K562 (cell line): ENCODE measurements at regions not wholly inside any gene's neighbourhood (a gene's known extent, or its start where the extent isn't known, plus 50 kb on each side); places are given as distances from the start of the nearest gene placed in this dataset.

Experiments used
- ATAC-seq: fragments of 200-7000 bp; cut with Tn5 transposase; 3 replicates; pipeline ENCODE4 v1.9.1; 2020; ENCODE audit warnings: moderate library complexity
- BruUV-seq: library from RNA; stranded (reverse); fragments of 400-500 nt; replicated peaks from 2 replicates; lab custom pipeline; 2021; lab: Mats Ljungman, UMichigan
- CTCF ChIA-PET: fragments of 300-600 bp; formaldehyde crosslinking; extraction: SDS; loops from one replicate; lab custom pipeline; 2021; ENCODE audit warnings: low intra/inter-chr PET ratio; lab: Yijun Ruan, JAX
- POLR2A ChIA-PET: fragments of 300-600, 350-650 bp; sonication (Branson Sonifier 250); formaldehyde crosslinking; extraction: SDS; loops from one replicate; lab custom pipeline; 2021; ENCODE audit warnings: antibody characterized with exemption, inconsistent platforms; lab: Yijun Ruan, JAX
- DNase-seq, 4 experiments: peaks; one replicate each; pipeline versions ENCODE4 v3.0.0 to v3.0.0-alpha.2; 2011 to 2018; ENCODE audit warnings: low spot score in 3 of 4, mixed read lengths in 3 of 4; ENCODE audit errors: extremely low read depth in 1 of 4
- FAIRE-seq: peaks from 2 replicates; lab custom pipeline; 2011; peaks lifted over from hg19 to GRCh38; lab: Jason Lieb, UNC
- H2AFZ ChIP-seq: 2 replicates; pipeline ENCODE4 v1.6.0; 2011; ENCODE audit warnings: low read depth, low read length, control low read depth, inconsistent platforms
- H3K27ac ChIP-seq: fragments of 200-600 bp; 3 replicates; pipeline ENCODE4 v1.8.0; 2011; ENCODE audit warnings: low read depth, mild to moderate bottlenecking, control low read depth, inconsistent platforms, low read length, moderate library complexity, mixed read lengths; ENCODE audit errors: extremely low read depth
- H3K27me3 ChIP-seq, 2 experiments: fragments of 300-600 bp in 1 of 2; 2 replicates in 1 of 2; 3 replicates in 1 of 2; pipeline versions ENCODE4 v1.6.0 to v1.8.0; 2011; ENCODE audit warnings: inconsistent platforms in 2 of 2, low read length in 2 of 2, mild to moderate bottlenecking in 1 of 2, mixed read lengths in 1 of 2, moderate library complexity in 1 of 2; ENCODE audit not compliant: control insufficient read depth in 2 of 2, insufficient read depth in 2 of 2
- H3K36me3 ChIP-seq: fragments of 300-600 bp; 3 replicates; pipeline ENCODE4 v1.8.0; 2011; ENCODE audit warnings: mild to moderate bottlenecking, low read length, inconsistent platforms; ENCODE audit not compliant: control insufficient read depth, insufficient read depth
- H3K4me1 ChIP-seq, 2 experiments: fragments of 200-600 bp in 1 of 2; replicated peaks in 1 of 2; 2 replicates in 1 of 2; 3 replicates in 1 of 2; pipeline versions ENCODE4 v1.5.1 to v1.8.0; 2011; ENCODE audit warnings: inconsistent platforms in 2 of 2, low read length in 2 of 2, mild to moderate bottlenecking in 1 of 2, mixed read lengths in 1 of 2, moderate library complexity in 1 of 2; ENCODE audit not compliant: control insufficient read depth in 2 of 2, insufficient read depth in 2 of 2
- H3K4me2 ChIP-seq: 2 replicates; pipeline ENCODE4 v1.6.1; 2011; ENCODE audit warnings: low read length, control low read depth, inconsistent platforms, mixed read lengths; ENCODE audit not compliant: insufficient read depth
- H3K4me3 ChIP-seq: fragments of 200-600 bp; sonication (generic), shearing (Covaris generic); 2 replicates; pipeline ENCODE4 v1.5.1; 2016; ENCODE audit warnings: control low read depth, inconsistent platforms
- H3K79me2 ChIP-seq: fragments of 200-600 bp; 3 replicates; pipeline ENCODE4 v1.8.0; 2011; ENCODE audit warnings: low read length, inconsistent platforms; ENCODE audit not compliant: control insufficient read depth, insufficient read depth
- H3K9ac ChIP-seq, 2 experiments: 2 replicates each; pipeline versions ENCODE4 v1.6.0 to v1.6.1; 2011; ENCODE audit warnings: low read depth in 2 of 2, low read length in 2 of 2, control low read depth in 1 of 2, inconsistent platforms in 1 of 2, mild to moderate bottlenecking in 1 of 2, mixed read lengths in 1 of 2; ENCODE audit not compliant: insufficient read depth in 1 of 2
- H3K9me1 ChIP-seq: one replicate; pipeline ENCODE4 v1.6.0; 2011; ENCODE audit warnings: inconsistent platforms, mild to moderate bottlenecking, low read length, moderate library complexity; ENCODE audit not compliant: control insufficient read depth, insufficient read depth
- H3K9me3 ChIP-seq: replicated peaks from 2 replicates; pipeline ENCODE4 v1.5.1; 2011; ENCODE audit warnings: low read depth, low read length, inconsistent platforms; ENCODE audit not compliant: control insufficient read depth, insufficient read depth
- H4K20me1 ChIP-seq: replicated peaks from 2 replicates; pipeline ENCODE4 v1.6.1; 2011; ENCODE audit warnings: low read length, inconsistent platforms, mixed read lengths; ENCODE audit not compliant: control insufficient read depth, insufficient read depth
- ARID1B ChIP-seq: fragments of 450-650 bp; IDR thresholded peaks from 2 replicates; pipeline ENCODE4 v1.6.1; 2016; ENCODE audit warnings: antibody characterized with exemption, mild to moderate bottlenecking, inconsistent platforms
- CBFA2T2 ChIP-seq: fragments of 450-650 bp; conservative IDR thresholded peaks from 2 replicates; pipeline ENCODE4 v1.6.1; 2017; ENCODE audit warnings: mild to moderate bottlenecking
- CBFA2T3 ChIP-seq: fragments of 450-650 bp; IDR thresholded peaks from 2 replicates; pipeline ENCODE4 v1.6.1; 2017
- KLF1 ChIP-seq: fragments of 450-650 bp; IDR thresholded peaks from 2 replicates; pipeline ENCODE4 v1.6.1; 2016; ENCODE audit warnings: missing genetic modification characterization, missing compliant biosample characterization
- POLR2H ChIP-seq: IDR thresholded peaks from 2 replicates; pipeline ENCODE4 v1.6.1; 2016; ENCODE audit warnings: missing genetic modification characterization, low read depth, mild to moderate bottlenecking, control low read depth, missing compliant biosample characterization, moderate library complexity
- SMAD4 ChIP-seq: fragments of 250-450 bp; sonication (Bioruptor Pico); conservative IDR thresholded peaks from 2 replicates; pipeline ENCODE4 v1.8.0; 2021; ENCODE audit warnings: inconsistent platforms, mild to moderate bottlenecking, moderate library complexity
- TAL1 ChIP-seq: fragments of 450-650 bp; IDR thresholded peaks from 2 replicates; pipeline ENCODE4 v1.6.1; 2016; ENCODE audit warnings: mild to moderate bottlenecking
- TEAD4 ChIP-seq, 2 experiments: sonication (generic) in 1 of 2; formaldehyde crosslinking in 1 of 2; IDR thresholded peaks; 2 replicates each; pipeline versions ENCODE4 v1.6.1 to v1.8.0; 2012 to 2022; ENCODE audit warnings: borderline replicate concordance in 1 of 2, inconsistent platforms in 1 of 2, low read length in 1 of 2, mild to moderate bottlenecking in 1 of 2, missing genetic modification reagents in 1 of 2
- THRB ChIP-seq: fragments of 450-650 bp; formaldehyde crosslinking; conservative IDR thresholded peaks from 2 replicates; pipeline ENCODE4 v1.4.0; 2022; ENCODE audit warnings: mild to moderate bottlenecking, missing genetic modification characterization
- WGBS: fragments of 100-300 bp; shearing (Covaris generic); methylation state at CpG from one replicate; pipeline ENCODE4 v1.1.6; 2016; ENCODE audit warnings: low coverage, mixed read lengths; ENCODE audit not compliant: insufficient coverage; ENCODE audit errors: missing lambda C conversion rate; 5-methylcytosine and 5-hydroxymethylcytosine counted together
- in situ Hi-C: fragments of 300-500 bp; cut with MboI; formaldehyde crosslinking; loops from 4 replicates; pipeline ENCODE4 v1.15.0; 2018; ENCODE audit warnings: inconsistent platforms, mixed read lengths
- intact Hi-C: fragments of 100-400 bp; cut with micrococcal nuclease; formaldehyde crosslinking; loops from 2 replicates; pipeline ENCODE4 v1.14.2; 2022
- TF ChIP-seq, protein P1 (sequence below): fragments of 250-450 bp; sonication (Bioruptor Pico); IDR thresholded peaks from 2 replicates; pipeline ENCODE4 v1.5.0; 2020; ENCODE audit warnings: mild to moderate bottlenecking, borderline replicate concordance

DNA sequence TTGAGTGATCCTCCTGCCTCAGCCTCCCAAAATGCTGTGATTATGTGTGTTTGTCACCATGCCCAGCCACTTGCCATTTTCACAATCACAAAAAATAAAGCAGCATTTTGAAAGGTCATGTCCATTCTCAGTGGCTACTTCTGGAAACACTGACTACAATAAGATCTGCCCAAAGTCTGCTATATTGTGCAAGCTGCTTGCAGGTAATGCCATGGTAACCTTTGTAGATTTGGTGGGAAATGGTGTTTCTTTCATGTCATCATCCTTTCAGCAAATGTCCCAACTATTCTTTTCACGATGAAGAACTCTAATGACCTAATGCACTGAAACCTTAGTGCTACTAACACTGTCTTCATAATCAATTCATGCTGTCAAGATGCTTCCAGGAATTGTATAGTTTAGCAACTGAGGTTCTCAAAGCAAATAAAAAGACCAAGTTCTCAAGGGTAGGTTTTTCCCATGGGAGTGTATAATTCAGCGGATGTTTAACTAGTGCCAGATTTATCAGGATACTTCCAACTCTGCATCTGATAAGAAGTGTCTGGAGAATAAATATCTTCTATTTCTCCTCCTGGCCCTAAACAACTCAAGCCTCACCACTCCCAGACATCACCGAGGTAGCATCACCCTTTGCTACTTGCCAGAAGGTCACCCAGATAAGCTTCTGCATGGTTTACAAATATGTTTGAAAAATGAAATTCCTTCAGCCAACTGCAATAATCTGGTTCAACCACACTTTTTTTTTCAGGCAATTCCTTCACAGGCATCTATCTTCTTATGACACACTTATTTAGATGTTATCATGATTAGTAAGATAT is 132.0 kb upstream of the ZC3H11B start:
- no peak overlapping the region for H3K4me2 ChIP-seq
- WGBS, result 0% methylated on average over 3 of the region's 3 CpGs
- BruUV-seq, result no TSS peak
- peak; percentile 64 for TF ChIP-seq CBFA2T3
- TF ChIP-seq ARID1B, result peak; percentile 37; the same call in 1 of the 2 replicates
- peak; percentile 64 for TF ChIP-seq TEAD4 (IDR thresholded peaks at IDR 0.05; ENCODE audit: low read length)
- no peak for TF ChIP-seq TEAD4 (CRISPR knock-in tag; IDR thresholded peaks at IDR 0.05; ENCODE audit: borderline replicate concordance)
- TF ChIP-seq SMAD4, result peak; percentile 25; the same call in 1 of the 2 replicates
- no peak for TF ChIP-seq POLR2H (tag)
- TF ChIP-seq, protein P1, sequence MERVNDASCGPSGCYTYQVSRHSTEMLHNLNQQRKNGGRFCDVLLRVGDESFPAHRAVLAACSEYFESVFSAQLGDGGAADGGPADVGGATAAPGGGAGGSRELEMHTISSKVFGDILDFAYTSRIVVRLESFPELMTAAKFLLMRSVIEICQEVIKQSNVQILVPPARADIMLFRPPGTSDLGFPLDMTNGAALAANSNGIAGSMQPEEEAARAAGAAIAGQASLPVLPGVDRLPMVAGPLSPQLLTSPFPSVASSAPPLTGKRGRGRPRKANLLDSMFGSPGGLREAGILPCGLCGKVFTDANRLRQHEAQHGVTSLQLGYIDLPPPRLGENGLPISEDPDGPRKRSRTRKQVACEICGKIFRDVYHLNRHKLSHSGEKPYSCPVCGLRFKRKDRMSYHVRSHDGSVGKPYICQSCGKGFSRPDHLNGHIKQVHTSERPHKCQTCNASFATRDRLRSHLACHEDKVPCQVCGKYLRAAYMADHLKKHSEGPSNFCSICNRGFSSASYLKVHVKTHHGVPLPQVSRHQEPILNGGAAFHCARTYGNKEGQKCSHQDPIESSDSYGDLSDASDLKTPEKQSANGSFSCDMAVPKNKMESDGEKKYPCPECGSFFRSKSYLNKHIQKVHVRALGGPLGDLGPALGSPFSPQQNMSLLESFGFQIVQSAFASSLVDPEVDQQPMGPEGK (CRISPR knock-in tag), result no peak
- peak; percentile 54; the same call in 1 of the 2 replicates for TF ChIP-seq TAL1
- TF ChIP-seq THRB (CRISPR knock-in tag), result no peak
- peak; percentile 43; the same call in 1 of the 2 replicates for TF ChIP-seq CBFA2T2
- no peak for TF ChIP-seq KLF1
- FAIRE-seq (no peak), DNase-seq (no peak), ATAC-seq (peak; percentile 50; the same call in 2 of the 3 replicates)
- no peaks in the 10 kb centered on the region for H4K20me1 ChIP-seq
- ChIA-PET CTCF (no interaction called here), POLR2A (interaction anchor here (0.6 kb wide), 1 partner anchor 1761 kb away, joined by 3 read pairs; no protein-coding TSS in a partner anchor)
- H2AFZ ChIP-seq, result no peak overlapping the region
- no peaks in the 10 kb centered on the region for H3K36me3 ChIP-seq
- H3K9me3 ChIP-seq, result no peaks in the 10 kb centered on the region
- intact Hi-C loops, result no loop called here
- no peaks in the 10 kb centered on the region for H3K27me3 ChIP-seq
- no peaks in the 10 kb centered on the region for H3K4me1 ChIP-seq
- no peak overlapping the region for H3K9ac ChIP-seq
- H3K9me1 ChIP-seq, result no peaks in the 10 kb centered on the region
- no peak overlapping the region for H3K27ac ChIP-seq
- no peaks in the 10 kb centered on the region for H3K79me2 ChIP-seq
- H3K4me3 ChIP-seq, result no peak overlapping the region
- in situ Hi-C loops, result no loop called here
